ENCODE measurements at regions not wholly inside any gene's neighbourhood (a gene's known extent, or its start where the extent isn't known, plus 50 kb on each side); places are given as distances from the start of the nearest gene placed in this dataset.

GRCh38 chr2:8222979-8223694 lies 458.7 kb upstream of the ID2 start:
- no peak for TF ChIP-seq MAX (IDR thresholded peaks at IDR 0.05)
- TF ChIP-seq CEBPB (IDR thresholded peaks at IDR 0.05), result no peak

GRCh38 chr2:8223695-8224346 lies 458.0 kb upstream of the ID2 start:
- TF ChIP-seq, protein P1, sequence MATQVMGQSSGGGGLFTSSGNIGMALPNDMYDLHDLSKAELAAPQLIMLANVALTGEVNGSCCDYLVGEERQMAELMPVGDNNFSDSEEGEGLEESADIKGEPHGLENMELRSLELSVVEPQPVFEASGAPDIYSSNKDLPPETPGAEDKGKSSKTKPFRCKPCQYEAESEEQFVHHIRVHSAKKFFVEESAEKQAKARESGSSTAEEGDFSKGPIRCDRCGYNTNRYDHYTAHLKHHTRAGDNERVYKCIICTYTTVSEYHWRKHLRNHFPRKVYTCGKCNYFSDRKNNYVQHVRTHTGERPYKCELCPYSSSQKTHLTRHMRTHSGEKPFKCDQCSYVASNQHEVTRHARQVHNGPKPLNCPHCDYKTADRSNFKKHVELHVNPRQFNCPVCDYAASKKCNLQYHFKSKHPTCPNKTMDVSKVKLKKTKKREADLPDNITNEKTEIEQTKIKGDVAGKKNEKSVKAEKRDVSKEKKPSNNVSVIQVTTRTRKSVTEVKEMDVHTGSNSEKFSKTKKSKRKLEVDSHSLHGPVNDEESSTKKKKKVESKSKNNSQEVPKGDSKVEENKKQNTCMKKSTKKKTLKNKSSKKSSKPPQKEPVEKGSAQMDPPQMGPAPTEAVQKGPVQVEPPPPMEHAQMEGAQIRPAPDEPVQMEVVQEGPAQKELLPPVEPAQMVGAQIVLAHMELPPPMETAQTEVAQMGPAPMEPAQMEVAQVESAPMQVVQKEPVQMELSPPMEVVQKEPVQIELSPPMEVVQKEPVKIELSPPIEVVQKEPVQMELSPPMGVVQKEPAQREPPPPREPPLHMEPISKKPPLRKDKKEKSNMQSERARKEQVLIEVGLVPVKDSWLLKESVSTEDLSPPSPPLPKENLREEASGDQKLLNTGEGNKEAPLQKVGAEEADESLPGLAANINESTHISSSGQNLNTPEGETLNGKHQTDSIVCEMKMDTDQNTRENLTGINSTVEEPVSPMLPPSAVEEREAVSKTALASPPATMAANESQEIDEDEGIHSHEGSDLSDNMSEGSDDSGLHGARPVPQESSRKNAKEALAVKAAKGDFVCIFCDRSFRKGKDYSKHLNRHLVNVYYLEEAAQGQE (IDR thresholded peaks at IDR 0.05; ENCODE audit: low read depth), result no peak
- no peak for TF ChIP-seq RAD21 (IDR thresholded peaks at IDR 0.05; ENCODE audit: low read depth)
- TF ChIP-seq EGR1 (IDR thresholded peaks at IDR 0.05), result no peak
- no peak for TF ChIP-seq TEAD4 (IDR thresholded peaks at IDR 0.05)
- TF ChIP-seq ZBTB7A (IDR thresholded peaks at IDR 0.05; ENCODE audit: low read depth), result no peak
- no peak for TF ChIP-seq FOXM1 (IDR thresholded peaks at IDR 0.05; ENCODE audit: borderline replicate concordance, low read depth)
- no peak for TF ChIP-seq CEBPB (IDR thresholded peaks at IDR 0.05)

DNA sequence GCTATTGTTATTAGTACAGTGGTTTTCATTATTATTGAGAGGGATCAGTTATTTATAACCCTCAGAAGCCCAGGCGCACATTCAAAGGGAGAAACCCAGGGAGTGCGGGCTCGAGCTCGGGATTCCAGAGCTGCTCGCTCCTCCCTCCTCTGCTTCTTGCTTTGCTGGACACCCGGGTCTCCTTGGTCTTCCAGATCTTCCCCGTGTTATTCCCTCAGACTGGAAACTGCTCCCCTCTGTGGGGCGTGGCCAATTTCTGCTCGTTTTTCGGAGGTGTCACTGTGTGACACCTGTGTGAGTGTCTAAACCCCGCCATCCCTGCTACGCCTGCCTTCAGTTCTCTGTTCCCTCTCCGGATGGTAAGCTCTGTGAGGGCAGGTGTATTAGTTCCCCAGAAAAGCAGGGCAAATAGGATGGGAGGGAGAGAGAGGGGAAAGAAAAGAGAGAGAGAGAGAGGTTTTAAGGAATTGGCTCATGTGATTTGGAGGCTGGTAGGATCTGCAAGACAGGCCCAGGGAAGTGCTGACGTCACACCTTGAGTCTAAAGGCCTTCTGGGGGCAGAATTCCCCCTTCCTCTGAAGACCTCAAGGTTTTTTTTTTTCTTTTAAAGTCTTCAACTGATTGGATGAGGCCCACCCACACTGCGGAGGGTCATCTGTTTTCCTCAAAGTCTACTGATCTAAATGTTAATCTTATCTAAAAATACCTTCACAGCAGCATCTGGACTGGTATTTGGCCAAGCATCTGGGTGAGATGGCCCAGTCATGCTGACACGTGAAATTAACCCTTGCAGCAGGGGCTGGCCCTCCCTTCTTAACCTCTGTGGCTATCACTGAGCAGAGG lies 457.3 kb upstream of the ID2 start:
- TF ChIP-seq TAF1 (IDR thresholded peaks at IDR 0.05; ENCODE audit: low read depth), result no peak
- TF ChIP-seq NFIC (IDR thresholded peaks at IDR 0.05), result no peak
- TF ChIP-seq MAX (IDR thresholded peaks at IDR 0.05), result no peak
- TF ChIP-seq EGR1 (IDR thresholded peaks at IDR 0.05), result no peak
- TF ChIP-seq, protein P2, sequence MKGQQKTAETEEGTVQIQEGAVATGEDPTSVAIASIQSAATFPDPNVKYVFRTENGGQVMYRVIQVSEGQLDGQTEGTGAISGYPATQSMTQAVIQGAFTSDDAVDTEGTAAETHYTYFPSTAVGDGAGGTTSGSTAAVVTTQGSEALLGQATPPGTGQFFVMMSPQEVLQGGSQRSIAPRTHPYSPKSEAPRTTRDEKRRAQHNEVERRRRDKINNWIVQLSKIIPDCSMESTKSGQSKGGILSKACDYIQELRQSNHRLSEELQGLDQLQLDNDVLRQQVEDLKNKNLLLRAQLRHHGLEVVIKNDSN (IDR thresholded peaks at IDR 0.05), result no peak
- no peak for TF ChIP-seq TEAD4 (IDR thresholded peaks at IDR 0.05)
- no peak for TF ChIP-seq CEBPB (IDR thresholded peaks at IDR 0.05)
- no peak for TF ChIP-seq EP300 (IDR thresholded peaks at IDR 0.05; ENCODE audit: borderline replicate concordance)
- no peak for TF ChIP-seq FOXM1 (IDR thresholded peaks at IDR 0.05; ENCODE audit: borderline replicate concordance, low read depth)
- TF ChIP-seq TCF12 (IDR thresholded peaks at IDR 0.05; ENCODE audit: low read depth), result no peak
- no peak for TF ChIP-seq RAD21 (IDR thresholded peaks at IDR 0.05; ENCODE audit: low read depth)
- no peak for TF ChIP-seq CREB1 (IDR thresholded peaks at IDR 0.05; ENCODE audit: low read depth)
- TF ChIP-seq, protein P1 (IDR thresholded peaks at IDR 0.05; ENCODE audit: low read depth), result no peak

DNA sequence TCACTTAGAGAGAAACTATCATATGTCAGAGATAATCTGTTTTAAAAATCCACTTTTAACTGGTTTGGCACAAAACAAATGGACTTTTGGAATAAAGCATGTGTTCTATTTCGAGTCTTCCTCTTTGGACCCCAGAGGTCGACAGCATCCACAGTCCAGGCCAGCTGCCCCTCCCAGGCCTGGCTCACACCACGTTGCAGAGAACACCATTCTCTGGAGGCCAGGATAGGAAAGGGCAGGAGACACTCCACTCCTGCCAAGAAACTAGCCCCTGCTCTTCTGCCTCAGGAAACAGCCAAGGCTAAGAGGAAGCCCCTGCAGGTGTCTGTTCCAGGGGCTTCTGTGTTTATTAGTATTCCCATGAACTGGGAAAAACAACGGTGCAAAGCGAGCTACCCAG lies 456.6 kb upstream of the ID2 start:
- TF ChIP-seq TEAD4 (IDR thresholded peaks at IDR 0.05) (no peak), ZBTB7A (IDR thresholded peaks at IDR 0.05; ENCODE audit: low read depth) (no peak), FOXM1 (IDR thresholded peaks at IDR 0.05; ENCODE audit: borderline replicate concordance, low read depth) (no peak)

DNA sequence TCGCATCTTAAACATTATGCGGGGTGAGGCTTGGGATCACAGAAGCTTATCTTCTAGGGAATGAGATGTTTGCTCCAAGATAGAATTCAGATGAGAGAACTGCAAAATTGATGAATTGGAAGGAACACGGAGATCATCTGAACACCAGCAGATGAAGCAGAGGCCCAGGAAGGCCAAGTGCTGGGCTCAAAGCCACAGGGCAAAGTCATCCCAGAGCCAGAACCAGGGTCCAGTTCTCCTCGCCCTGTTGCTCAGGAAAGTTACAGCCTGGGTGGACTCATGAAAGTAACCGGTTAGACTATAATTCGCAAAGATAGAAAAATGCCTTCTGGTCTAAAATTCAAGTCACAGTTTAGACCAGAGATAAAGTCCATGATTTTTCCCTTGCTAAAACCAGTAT lies 456.1 kb upstream of the ID2 start:
- TF ChIP-seq NFIC (IDR thresholded peaks at IDR 0.05) (no peak), TEAD4 (IDR thresholded peaks at IDR 0.05) (no peak), CEBPB (IDR thresholded peaks at IDR 0.05) (no peak), EGR1 (IDR thresholded peaks at IDR 0.05) (no peak), EP300 (IDR thresholded peaks at IDR 0.05; ENCODE audit: borderline replicate concordance) (no peak)
- TF ChIP-seq, protein P2 (IDR thresholded peaks at IDR 0.05), result no peak
- TF ChIP-seq, protein P1 (IDR thresholded peaks at IDR 0.05; ENCODE audit: low read depth), result no peak
